ENCODE measurements at regions not wholly inside any gene's neighbourhood (a gene's known extent, or its start where the extent isn't known, plus 50 kb on each side); places are given as distances from the start of the nearest gene placed in this dataset.

- DNase-seq (ENCODE audit: low read depth) = no peak
These were observed 191.3 kb upstream of the PRKCQ start for GRCh38 chr10:6771331-6771730.

- no peak for DNase-seq (ENCODE audit: low read depth)
These were observed 190.8 kb upstream of the PRKCQ start for GRCh38 chr10:6770846-6771245.

GRCh38 chr10:6769704-6770417, 189.8 kb upstream of the PRKCQ start:
- DNase-seq (ENCODE audit: low read depth) = no peak

- no peak for DNase-seq (ENCODE audit: low read depth)
These were observed 186.2 kb upstream of the PRKCQ start for GRCh38 chr10:6766131-6766801.

GRCh38 chr10:6763423-6763822, 183.3 kb upstream of the PRKCQ start:
- DNase-seq (ENCODE audit: low read depth) = no peak

- DNase-seq (ENCODE audit: low read depth) = no peak
These were observed 182.9 kb upstream of the PRKCQ start for GRCh38 chr10:6763001-6763400.

GRCh38 chr10:6759961-6760360, 179.9 kb upstream of the PRKCQ start:
- DNase-seq (ENCODE audit: low read depth) = no peak

GRCh38 chr10:6757158-6757557, 177.1 kb upstream of the PRKCQ start:
- no peak for DNase-seq (ENCODE audit: low read depth)

GRCh38 chr10:6756716-6757115, 176.6 kb upstream of the PRKCQ start:
- DNase-seq (ENCODE audit: low read depth) = no peak

- DNase-seq (ENCODE audit: low read depth) = no peak
These were observed 175.8 kb upstream of the PRKCQ start for GRCh38 chr10:6755781-6756460.

GRCh38 chr10:6753644-6754043, 173.6 kb upstream of the PRKCQ start:
- DNase-seq (ENCODE audit: low read depth) = no peak

GRCh38 chr10:6751363-6751762, 171.3 kb upstream of the PRKCQ start:
- no peak for DNase-seq (ENCODE audit: low read depth)

GRCh38 chr10:6748981-6749635, 169.0 kb upstream of the PRKCQ start:
- DNase-seq (ENCODE audit: low read depth) = no peak

GRCh38 chr10:6748029-6748428, 168.0 kb upstream of the PRKCQ start:
- DNase-seq (ENCODE audit: low read depth) = no peak

GRCh38 chr10:6746782-6747181, 166.7 kb upstream of the PRKCQ start:
- no peak for DNase-seq (ENCODE audit: low read depth)

- no peak for DNase-seq (ENCODE audit: low read depth)
These were observed 163.3 kb upstream of the PRKCQ start for GRCh38 chr10:6743291-6743849.

- DNase-seq (ENCODE audit: low read depth) = no peak
These were observed 161.5 kb upstream of the PRKCQ start for GRCh38 chr10:6741541-6741941.

- DNase-seq (ENCODE audit: low read depth) = no peak
These were observed 159.6 kb upstream of the PRKCQ start for GRCh38 chr10:6739530-6740174.

GRCh38 chr10:6738112-6738768, 158.2 kb upstream of the PRKCQ start:
- DNase-seq (ENCODE audit: low read depth) = no peak

- no peak for DNase-seq (ENCODE audit: low read depth)
These were observed 157.7 kb upstream of the PRKCQ start for GRCh38 chr10:6737758-6738111.

- no peak for DNase-seq (ENCODE audit: low read depth)
These were observed 157.1 kb upstream of the PRKCQ start for GRCh38 chr10:6737080-6737641.
